Central memory CD4-positive, alpha-beta T cell (primary cell): ENCODE measurements at regions not wholly inside any gene's neighbourhood (a gene's known extent, or its start where the extent isn't known, plus 50 kb on each side); places are given as distances from the start of the nearest gene placed in this dataset.
"Not testable (repeated sequence)": the region's sequence is repeated elsewhere in the genome, so short reads cannot be mapped to it uniquely, and the experiment has no call there.

Experiments
- DNase-seq: peaks from one replicate; pipeline ENCODE4 v3.0.0; 2022

DNA sequence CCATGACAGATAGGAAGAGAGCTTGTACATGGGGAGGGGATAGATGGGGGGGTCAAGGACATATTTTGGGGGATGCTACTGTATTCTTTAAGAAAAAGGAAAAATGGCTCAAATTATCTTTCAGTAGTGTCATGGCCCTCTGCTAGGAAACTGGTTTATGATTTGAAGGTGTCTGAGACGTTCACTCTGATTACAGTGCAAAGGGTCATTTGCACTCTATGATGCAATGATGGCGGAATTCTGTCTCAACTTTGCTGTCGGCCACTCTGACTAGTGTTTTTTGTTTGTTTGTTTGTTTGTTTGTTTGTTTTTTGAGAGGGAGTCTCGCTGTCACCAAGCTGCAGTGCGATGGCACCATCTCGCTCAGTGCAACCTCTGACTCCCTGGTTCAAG is 180.0 kb downstream of the SOX4 start:
- DNase-seq, result no peak

DNA sequence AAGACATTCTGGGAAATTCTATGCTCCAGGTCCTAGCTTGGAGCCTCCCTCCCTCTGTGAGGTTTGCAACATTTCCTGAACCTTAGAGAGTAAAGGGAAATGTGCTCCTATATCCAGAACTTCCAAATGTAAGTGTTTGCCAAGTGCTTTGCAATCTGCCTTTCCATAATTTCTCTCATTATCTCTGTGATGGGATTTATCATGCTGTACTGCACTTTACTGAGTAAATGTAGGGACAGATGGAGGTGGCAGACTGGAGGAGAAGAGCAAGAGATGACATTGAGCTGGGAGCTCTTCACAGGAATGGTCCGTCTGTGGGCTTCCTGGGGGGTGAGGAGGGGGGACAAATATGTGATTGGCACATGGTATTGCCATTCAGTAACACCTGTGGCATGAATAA is 184.3 kb downstream of the SOX4 start:
- DNase-seq, result no peak

DNA sequence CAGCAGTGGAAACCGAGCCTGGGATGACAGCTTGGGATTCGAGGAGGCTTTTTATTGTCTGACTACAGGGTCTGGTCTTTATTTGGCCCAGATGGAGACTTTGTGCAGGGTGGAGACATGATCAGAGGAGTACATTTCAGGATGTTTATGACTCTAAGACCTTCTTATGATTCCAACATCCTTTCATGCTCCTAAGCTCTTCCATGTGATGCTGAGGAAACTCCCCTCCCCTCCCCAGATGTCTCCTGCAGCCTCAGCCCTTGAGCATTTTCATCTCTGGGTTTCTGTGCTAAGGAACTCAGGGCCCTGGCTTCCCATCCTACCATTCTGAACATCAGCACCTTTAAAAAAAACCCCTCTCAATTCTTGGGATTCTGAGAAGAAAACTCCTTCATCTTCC is 186.6 kb downstream of the SOX4 start:
- DNase-seq, result no peak

DNA sequence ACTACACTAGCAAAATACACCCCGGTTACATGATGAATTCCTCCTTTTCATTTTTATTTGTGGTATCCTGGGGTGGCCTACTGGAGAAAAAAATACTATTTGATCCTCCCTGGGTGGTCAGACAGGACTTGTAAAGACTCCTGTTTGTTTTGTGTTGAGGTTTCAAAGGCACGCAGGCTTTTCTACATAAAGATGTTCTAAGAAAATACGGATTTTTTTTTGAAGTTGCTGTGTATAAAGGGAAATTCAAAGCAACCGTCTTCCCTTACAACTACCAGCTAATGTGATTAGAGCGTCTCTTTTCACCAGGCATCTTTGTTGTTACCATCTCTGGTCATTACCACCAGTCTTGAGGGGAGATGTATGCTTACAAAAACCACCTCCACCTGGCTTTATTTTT is 187.1 kb downstream of the SOX4 start:
- no peak for DNase-seq

DNA sequence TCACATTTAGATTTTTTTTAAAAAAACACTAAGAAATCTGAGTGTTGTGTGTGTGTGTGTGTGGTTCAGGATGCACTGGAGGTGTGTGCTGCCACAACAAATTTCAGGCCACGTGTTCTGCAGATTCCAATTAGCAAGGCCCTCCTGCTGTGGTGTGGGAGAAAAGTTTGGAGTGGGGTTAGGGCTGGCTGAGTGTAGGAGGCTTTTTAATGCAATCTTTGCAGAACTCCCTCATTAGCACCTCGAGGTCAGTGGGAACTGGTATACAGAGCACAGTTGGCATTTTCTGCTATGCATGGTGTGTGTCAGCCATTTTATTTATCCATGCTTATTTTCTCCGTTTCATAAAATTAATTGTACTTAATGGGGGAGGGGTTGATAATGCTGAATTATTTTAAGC is 187.6 kb downstream of the SOX4 start:
- no peak for DNase-seq

DNA sequence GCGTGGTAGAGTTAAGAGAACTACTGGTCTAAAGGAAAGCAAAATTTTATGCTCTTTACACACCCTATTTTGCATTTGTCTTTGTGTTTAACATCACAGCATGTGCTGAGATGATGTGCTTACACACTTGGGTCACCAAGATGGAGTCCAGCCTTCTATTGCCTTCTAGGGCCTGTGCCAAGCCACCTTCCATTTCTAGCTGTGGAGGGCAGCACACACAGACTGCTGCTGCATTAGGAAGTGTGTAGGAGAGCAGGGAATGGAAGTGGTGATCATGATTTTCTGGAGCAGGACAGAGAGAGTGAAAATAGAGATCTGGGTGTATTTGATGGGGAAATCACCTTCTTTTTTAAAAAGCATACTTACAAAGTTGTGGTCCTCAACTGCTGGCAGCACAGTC is 191.6 kb downstream of the SOX4 start:
- DNase-seq, result no peak

DNA sequence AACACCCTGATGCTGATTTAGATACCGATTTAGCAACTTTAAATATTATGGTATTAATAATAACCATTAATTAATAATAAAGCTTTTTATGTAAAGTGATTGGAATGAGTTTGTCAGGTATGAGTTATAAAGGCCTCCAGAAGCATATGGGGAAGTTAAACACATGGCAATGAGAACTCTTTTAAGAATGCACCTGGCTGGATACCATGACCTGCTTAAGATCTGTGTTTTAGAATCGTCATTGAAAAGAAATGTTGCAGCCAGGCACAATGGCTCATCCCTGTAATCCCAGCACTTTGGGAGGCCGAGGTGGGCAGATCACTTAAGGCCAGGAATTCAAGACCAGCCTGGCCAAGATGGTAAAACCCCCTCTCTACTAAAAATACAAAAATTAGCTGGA is 197.5 kb downstream of the SOX4 start:
- no peak for DNase-seq

DNA sequence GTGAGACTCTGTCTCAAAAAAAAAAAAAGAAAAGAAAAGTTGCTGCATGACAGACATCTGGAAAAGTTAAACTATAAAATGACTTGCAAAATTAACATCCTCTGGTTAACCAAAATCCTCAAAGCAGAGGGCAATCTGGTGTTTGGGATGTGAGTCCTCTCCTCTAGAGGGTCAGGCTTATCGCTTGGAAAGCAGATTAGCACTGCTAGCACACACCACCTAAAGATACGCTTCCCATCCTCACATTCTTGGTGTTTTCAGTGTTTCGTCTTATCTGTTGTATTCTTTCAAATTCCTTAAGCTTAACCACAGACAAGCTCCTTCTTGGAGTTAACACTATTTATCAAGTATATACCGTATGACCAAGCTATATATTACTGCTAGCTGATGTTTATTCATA is 198.0 kb downstream of the SOX4 start:
- no peak for DNase-seq

DNA sequence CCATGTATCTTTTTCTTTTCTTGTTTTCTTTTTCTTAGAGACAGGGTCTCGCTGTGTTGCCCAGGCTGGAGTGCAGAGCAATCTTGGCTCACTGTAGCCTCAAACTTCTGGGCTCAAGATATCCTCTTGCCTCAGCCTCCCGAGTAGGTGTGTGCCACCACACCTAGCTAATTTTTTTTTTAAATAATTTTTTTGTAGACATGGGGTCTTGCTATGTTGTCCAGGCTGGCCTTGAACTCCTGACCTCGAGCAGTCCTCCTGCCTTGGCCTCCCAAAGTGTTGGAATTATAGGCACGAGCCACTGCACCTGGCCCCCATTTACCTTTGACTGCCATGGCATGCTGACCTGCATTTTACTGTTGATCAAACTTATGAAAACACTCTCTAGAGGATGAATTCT is 198.6 kb downstream of the SOX4 start:
- no peak for DNase-seq

DNA sequence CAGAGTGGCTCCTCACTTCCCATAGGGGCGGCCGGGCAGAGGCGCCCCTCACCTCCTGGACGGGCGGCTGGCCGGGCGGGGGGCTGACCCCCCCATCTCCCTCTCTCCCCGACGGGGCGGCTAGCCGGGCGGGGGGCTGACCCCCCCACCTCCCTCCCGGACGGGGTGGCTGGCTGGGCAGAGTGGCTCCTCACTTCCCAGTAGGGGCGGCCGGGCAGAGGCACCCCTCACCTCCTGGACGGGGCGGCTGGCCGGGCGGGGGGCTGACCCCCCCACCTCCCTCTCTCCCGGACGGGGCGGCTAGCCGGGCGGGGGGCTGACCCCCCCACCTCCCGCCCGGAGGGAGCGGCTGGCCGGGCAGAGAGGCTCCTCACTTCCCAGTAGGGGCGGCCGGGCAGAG is 203.4 kb downstream of the SOX4 start:
- not testable (repeated sequence) for DNase-seq

DNA sequence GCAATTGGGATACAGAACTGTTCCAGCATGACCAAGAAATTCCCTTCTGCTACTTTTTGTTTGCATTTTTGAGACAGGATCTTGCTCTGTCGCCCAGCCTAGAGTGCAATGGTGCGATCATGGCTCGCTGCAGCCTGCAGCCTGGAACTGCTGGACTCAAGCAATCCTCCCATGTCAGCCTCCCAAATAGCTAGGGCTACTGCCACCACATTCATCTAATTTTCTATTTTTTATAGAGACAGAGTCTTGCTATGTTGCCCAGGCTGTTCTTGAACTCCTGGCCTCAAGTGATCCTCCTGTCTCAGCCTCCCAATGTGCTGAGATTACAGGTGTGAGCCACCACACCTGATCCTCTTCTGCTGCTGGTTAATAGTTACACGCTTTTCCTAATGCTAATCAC is 204.9 kb downstream of the SOX4 start:
- no peak for DNase-seq

DNA sequence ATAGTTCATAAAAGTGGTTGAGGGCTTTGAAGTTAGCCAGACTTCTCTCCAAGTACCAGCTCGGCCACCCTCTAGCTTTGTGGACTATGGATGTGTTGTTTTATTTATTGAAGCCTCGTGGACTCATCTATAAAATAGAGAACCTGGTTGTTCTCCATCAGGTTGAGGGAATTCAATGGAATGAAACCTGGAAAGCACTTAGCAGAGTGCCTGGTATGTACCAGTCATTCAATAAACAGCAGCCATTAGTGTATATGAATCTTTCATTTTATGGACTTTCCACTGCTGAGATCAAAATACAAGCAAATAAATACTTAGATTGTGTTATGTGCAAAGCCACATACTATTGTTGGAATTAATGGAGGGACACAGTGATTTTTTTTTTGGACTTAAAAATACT is 206.8 kb downstream of the SOX4 start:
- DNase-seq, result no peak

DNA sequence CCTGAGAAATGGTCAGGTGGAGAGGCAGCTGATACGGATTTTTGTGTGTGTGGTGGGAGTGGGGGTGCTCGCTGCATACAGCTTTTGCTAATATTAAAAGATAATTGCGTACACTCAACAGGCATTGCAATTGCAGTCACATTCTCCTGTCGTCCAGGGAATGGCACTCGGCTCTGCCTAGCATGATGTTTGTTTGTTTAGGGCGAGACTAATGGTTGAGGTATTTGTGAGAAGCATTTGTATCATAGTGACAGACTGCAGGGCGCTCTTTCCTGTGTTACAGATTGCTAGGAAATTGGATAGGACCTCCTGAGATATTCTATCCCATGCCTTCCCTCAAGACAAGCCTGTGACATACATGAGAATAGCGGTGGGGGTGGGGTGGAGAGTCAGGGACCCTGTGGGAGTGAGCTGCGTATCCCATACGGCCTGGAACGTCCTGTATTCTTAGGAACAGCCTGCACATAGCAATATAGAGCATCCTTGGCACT is 207.4 kb downstream of the SOX4 start:
- DNase-seq, result no peak

DNA sequence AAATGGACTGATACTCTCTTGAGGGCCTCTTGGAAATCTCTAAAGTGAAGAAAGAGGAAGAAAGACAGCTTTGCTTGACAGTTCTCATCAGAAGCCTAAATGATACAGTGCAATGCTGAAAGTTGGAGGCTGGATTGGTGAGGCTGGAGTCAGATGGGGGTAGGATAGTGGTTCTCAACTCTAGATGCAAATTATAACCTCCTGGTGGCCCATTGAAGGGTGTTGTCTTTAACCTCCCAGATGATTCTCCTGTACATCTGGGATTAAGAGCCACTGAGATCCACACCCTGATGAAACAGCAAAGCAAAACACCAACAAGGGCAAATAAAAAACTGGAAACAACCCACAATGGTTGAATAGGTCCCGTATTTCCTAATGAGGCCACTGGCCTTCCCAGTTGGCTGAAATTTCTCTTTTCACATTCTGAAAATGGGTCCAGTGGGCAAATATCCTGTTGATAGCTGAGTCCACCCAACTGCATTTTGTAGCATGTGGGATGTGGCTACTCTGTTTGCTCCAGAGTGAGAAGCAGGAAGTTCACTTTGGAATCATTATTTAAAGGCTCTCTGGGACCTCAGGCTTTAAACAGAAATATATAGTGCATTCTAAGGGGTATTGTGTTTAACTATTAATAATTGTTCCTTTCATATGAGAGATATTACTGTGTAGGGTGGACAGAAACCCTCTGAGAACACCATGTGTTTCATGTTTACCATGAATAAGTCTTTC is 208.1 kb downstream of the SOX4 start:
- DNase-seq, result no peak

DNA sequence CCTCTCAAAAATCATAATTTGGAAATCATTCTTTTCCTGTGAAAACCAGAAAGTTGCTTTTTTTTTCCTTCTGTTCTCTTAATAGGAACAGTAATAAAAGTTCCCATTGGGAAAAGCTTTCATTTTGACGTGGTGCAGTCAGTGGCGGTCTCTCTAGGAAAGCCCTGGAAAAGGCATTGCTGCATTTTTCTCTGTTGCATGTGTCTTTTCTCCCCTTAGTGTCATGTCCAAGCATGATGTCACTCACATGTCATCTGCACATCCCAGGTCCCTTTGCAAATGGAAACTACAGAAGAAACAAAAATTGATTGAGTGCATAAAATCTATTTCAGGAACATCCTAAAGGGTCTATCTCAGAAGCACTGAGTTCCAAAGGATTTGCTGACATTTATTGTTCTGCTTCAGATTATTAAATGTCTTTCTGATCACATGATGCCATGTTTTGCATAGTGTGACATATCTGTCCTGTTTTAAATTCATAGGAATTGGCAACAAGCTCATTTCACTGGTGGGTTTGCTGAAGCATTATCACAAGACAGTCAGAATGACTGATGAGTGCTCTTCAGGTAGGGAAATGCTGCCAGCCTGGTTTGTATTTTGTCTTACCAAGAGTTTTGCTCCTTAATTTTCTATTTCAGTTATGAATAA is 208.7 kb downstream of the SOX4 start:
- no peak for DNase-seq

DNA sequence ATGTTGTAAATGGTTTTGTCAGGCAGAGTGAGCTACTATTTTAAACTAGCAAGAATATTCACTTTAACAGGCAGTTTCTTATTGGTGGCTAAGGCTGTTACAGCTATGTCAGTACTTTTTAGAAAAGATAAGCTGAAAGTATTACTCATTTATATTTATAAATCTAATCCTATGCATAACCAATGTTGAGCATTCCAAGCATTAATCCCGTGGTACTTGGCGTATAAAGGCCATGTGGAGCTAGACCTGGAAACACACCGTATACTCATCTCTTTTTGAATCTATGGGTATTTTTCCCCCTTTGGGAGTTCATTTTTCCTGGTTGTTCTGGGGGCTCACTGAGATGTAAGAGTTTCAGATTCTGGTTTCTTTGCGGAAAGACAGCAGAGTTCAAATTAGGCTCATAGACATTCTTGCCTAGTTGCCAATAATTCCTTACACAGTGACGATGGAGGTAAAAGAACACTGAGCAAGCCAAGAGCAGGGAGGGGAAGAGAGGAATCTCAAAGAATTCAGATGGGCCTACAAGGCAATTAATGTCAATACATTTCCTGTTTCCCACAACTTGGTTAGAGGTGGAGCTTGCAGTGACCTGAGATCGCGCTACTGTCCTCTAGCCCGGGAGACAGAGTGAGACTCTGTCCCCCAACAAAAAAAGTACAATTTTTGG is 211.5 kb downstream of the SOX4 start:
- no peak for DNase-seq

DNA sequence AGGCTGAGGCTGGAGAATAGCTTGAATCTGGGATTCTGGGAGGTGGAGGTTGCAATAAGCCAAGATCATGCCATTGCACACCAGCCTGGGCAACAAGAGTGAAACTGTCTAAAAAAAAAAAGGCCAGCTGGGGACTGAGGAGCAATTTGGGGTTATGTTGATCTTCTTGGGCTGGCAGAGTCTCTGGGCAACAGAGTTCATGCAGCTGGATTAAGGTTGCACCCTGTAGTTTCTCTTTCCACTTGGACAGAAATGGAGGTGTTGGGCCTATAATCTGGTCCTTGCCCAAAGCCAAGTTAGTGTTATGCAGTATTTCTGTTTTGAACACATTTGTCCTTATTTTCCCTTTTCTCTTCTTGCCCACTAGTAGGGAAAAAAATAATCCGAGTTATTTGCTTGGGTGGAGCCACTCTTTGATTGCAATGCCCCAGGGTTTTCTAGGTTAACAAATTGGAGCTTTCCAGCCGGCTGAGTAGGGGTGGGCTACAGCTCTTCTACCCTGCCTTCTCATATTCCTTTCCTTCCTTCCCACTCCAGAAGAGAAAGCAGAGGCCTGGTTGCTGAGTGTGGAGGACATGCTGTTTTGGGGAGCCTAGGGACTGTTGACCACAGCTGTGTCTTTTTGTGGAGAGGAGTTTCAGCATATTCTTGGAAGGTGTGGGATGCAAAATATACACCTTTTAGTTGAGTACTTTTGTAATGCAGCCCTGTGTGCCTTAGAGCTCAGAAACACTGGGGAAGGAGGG is 213.9 kb downstream of the SOX4 start:
- DNase-seq, result no peak

DNA sequence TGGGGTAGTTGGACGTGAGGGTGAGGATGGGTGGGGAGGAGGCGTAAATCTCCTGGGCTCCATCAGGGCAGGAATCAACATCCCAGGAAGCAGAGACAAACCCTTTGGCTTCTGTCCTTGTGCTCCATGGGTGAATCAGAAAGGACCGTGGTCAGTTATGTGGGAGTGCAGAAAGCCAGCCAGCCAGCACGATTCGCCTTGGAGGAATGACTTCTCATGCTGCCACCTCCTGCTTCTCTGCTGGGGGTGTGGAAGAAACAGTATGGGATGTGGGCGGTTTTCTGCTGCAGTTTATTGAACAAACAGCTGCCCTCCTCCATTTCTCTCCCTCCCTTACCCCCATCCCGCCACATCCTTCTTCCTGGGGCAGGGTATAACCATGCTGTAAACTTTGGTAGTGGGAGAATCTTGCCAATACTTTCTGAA is 214.5 kb downstream of the SOX4 start:
- DNase-seq, result no peak

DNA sequence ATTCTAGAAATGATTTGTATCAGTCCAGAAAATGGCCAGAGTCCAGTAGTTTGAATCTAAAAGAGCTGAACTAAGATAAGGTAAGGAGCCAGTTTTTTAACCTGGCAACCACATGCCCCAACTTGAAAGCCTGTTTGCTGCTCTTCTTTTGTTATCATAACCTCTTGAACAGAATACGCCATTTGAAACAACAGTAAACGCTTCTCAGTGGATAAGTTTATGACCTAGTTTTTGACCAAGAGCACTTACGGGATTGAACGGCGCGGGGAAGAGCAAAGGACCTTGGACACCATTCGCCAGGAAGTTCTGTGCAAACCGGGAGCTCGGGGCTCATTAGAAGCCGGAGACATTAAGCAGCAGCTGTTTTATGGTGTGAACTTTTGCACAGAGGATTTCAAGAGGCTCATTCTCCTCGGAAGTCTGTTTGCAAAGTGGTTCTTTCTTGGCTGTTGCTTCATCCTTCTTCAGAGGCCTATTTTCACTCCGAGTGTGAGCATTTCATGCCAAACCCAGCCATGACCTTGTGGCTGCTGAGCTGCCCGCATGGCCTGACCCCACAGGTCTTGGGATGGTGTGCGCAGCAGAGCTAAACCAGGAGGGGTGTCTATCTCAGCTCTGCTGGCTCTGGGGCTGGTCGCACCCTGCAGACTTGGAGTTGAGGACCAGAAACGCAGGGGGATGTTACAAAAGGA is 215.1 kb downstream of the SOX4 start:
- DNase-seq, result no peak

DNA sequence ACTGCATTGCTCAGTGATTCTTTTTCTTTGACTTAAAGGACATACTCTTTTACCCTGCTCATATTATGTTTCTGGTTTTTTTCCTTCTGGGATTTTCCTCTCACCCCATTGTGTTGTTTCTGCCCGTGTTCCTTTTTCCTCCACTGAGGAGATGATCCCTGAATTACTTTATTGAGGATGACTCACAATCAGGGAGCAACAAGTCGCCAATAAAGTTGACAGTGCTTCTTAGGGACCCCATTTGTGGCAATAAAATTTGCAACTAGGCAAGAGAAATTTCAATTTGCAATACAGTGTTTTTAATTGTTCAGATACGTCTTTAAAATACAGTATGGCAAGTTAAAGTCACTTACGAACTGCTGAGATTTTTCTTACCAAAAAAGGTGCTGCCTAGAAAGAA is 217.9 kb downstream of the SOX4 start:
- DNase-seq, result no peak

DNA sequence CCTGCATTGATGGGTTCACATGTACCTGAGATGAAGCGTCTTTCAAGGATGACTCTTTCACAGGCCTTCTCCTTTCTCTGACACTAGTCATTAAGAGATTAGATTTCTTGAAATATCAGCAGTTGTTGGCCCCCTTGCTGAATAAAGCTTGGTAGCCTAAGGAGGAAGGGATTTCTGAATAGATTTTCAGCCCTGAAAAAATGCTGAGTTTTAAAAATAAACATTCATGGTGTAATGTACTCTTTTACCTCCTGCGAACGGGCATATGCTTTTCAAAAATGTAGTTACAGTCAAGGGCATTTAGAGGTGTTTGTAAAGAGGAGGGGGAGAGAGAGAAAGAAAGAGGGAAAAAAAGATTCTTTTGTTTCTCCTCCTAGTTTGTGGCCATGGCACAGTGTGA is 222.7 kb downstream of the SOX4 start:
- DNase-seq, result no peak

DNA sequence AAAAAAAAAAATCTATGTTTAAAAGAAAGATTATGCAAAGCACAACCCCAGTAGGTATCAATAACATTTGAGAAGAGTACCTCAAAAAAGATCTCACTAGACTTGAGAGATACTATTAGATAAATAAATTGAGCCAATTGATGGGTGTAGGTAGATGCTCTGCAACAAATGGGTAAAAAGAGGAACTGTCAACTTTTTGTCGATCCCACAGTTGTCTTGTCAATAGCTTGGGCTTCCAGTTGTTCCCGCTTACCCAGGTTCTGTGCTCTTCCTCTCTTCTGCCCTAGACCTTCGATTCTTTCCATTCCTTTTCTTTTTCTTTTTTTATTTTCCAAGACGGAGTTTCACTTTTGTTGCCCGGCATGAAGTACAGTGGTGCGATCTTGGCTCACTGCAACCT is 226.9 kb downstream of the SOX4 start:
- DNase-seq, result no peak

DNA sequence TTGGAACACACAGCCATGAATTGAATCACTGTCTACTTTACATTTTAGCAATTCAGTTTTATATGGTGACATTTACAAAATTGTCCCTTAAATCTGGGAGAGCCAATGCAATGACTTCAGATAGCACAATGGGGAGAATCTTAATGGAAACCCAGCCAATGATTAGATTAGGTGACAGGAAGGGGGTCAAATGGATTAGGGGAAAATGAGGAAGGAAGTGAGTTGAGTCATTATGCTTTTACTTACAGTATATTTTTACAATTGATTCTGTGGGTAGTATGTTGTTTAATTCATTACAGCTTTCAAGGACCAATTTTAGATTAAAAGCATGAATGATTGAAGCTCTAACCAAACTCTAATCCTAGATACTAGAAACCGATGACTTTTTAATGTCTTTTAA is 229.8 kb downstream of the SOX4 start:
- DNase-seq, result no peak
